ENCODE measurements at regions not wholly inside any gene's neighbourhood (a gene's known extent, or its start where the extent isn't known, plus 50 kb on each side); places are given as distances from the start of the nearest gene placed in this dataset.

GRCh38 chr13:72489751-72490150 lies 237.7 kb downstream of the MZT1 start:
- H3K4me2 ChIP-seq (ENCODE audit: low read depth, low read length, poor library complexity, severe bottlenecking) = no peak overlapping the region
- H3K79me2 ChIP-seq (ENCODE audit: insufficient read depth, low read length) = no peaks in the 10 kb centered on the region
- H3K9me2 ChIP-seq (replicated peaks; ENCODE audit: insufficient read depth, low read length) = no peaks in the 10 kb centered on the region
- no peak overlapping the region for H3K9ac ChIP-seq (ENCODE audit: low read length)
- H3K36me3 ChIP-seq (ENCODE audit: low read length) = no peaks in the 10 kb centered on the region
- no peaks in the 10 kb centered on the region for H3K27me3 ChIP-seq (ENCODE audit: low read length)
- no peak for TF ChIP-seq EZH2phosphoT487 (conservative IDR thresholded peaks at IDR 0.05; ENCODE audit: low read length)
- no peak for TF ChIP-seq CTCF (IDR thresholded peaks at IDR 0.05; ENCODE audit: insufficient read depth, low read length, poor library complexity, severe bottlenecking)
- H4K20me1 ChIP-seq (ENCODE audit: low read depth, low read length) = no peaks in the 10 kb centered on the region
- no peak overlapping the region for H3K4me3 ChIP-seq (ENCODE audit: insufficient read depth, low read length, poor library complexity, severe bottlenecking)
- H3F3A ChIP-seq (ENCODE audit: insufficient read depth) = no peaks in the 10 kb centered on the region
- H3K9me3 ChIP-seq (ENCODE audit: insufficient read depth, low read length) = no peaks in the 10 kb centered on the region
- H3K27ac ChIP-seq (ENCODE audit: low read depth, low read length) = no peak overlapping the region
- H2AFZ ChIP-seq (ENCODE audit: low read depth, low read length, severe bottlenecking) = no peak overlapping the region

GRCh38 chr13:72473321-72473720 lies 254.1 kb downstream of the MZT1 start:
- Histone ChIP-seq H3K4me2 (ENCODE audit: low read depth, low read length, poor library complexity, severe bottlenecking) (no peak overlapping the region), H3K79me2 (ENCODE audit: insufficient read depth, low read length) (no peaks in the 10 kb centered on the region), H4K20me1 (ENCODE audit: low read depth, low read length) (no peaks in the 10 kb centered on the region), H3K27ac (ENCODE audit: low read depth, low read length) (no peak overlapping the region), H3K4me3 (ENCODE audit: insufficient read depth, low read length, poor library complexity, severe bottlenecking) (no peak overlapping the region), H3K9ac (ENCODE audit: low read length) (no peak overlapping the region), H3F3A (ENCODE audit: insufficient read depth) (no peaks in the 10 kb centered on the region), H2AFZ (ENCODE audit: low read depth, low read length, severe bottlenecking) (no peak overlapping the region), H3K9me3 (ENCODE audit: insufficient read depth, low read length) (no peaks in the 10 kb centered on the region), H3K36me3 (ENCODE audit: low read length) (no peaks in the 10 kb centered on the region), H3K9me2 (replicated peaks; ENCODE audit: insufficient read depth, low read length) (no peaks in the 10 kb centered on the region), H3K27me3 (ENCODE audit: low read length) (no peaks in the 10 kb centered on the region)
- TF ChIP-seq EZH2phosphoT487 (conservative IDR thresholded peaks at IDR 0.05; ENCODE audit: low read length) (no peak), CTCF (IDR thresholded peaks at IDR 0.05; ENCODE audit: insufficient read depth, low read length, poor library complexity, severe bottlenecking) (no peak)

DNA sequence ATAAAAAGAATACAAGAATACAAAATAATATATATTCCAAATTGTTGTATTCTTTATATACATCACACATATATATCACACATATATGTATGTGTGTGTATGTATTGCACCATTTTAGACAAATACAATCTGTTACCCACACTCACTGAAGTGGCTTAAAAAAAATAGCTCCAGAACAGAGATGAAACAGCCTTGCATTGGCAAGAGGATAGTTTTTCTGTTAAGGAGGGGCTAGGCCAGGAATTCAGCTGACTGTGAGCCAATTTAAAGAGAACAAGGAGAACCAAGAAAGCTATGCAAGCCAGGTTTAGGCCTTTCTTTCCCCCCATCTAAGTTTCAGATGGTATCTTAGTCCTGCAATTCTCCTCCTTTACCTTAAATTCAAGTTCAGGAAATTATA lies 257.5 kb downstream of the MZT1 start:
- no peaks in the 10 kb centered on the region for H3K79me2 ChIP-seq (ENCODE audit: insufficient read depth, low read length)
- no peak overlapping the region for H3K27ac ChIP-seq (ENCODE audit: low read depth, low read length)
- H3F3A ChIP-seq (ENCODE audit: insufficient read depth) = no peaks in the 10 kb centered on the region
- H3K36me3 ChIP-seq (ENCODE audit: low read length) = no peaks in the 10 kb centered on the region
- H2AFZ ChIP-seq (ENCODE audit: low read depth, low read length, severe bottlenecking) = no peak overlapping the region
- no peaks in the 10 kb centered on the region for H3K9me3 ChIP-seq (ENCODE audit: insufficient read depth, low read length)
- no peaks in the 10 kb centered on the region for H3K9me2 ChIP-seq (replicated peaks; ENCODE audit: insufficient read depth, low read length)
- no peaks in the 10 kb centered on the region for H4K20me1 ChIP-seq (ENCODE audit: low read depth, low read length)
- no peaks in the 10 kb centered on the region for H3K27me3 ChIP-seq (ENCODE audit: low read length)
- no peak for TF ChIP-seq CTCF (IDR thresholded peaks at IDR 0.05; ENCODE audit: insufficient read depth, low read length, poor library complexity, severe bottlenecking)
- no peak for TF ChIP-seq EZH2phosphoT487 (conservative IDR thresholded peaks at IDR 0.05; ENCODE audit: low read length)
- no peak overlapping the region for H3K4me3 ChIP-seq (ENCODE audit: insufficient read depth, low read length, poor library complexity, severe bottlenecking)
- H3K9ac ChIP-seq (ENCODE audit: low read length) = no peak overlapping the region
- H3K4me2 ChIP-seq (ENCODE audit: low read depth, low read length, poor library complexity, severe bottlenecking) = no peak overlapping the region

DNA sequence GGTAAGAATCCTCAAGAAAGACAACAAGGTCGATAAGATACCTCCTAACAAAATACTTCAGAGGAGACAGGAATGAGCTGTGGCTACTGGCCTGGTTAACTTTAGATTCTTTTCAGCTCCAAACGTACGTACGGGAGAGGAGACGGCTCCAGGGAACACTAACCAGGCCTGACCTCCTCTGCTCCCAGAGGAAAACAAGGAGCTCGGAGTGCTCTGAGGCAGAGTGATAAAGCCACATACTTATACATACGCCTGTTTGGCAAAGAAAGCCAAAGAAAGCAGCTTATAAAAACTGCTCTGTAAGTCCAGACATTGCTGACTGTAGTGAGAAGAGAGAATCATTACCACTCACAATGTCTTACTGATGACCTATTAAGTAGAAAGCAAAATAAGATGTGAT lies 263.9 kb downstream of the MZT1 start:
- Histone ChIP-seq H3K4me2 (ENCODE audit: low read depth, low read length, poor library complexity, severe bottlenecking) (no peak overlapping the region), H3K79me2 (ENCODE audit: insufficient read depth, low read length) (no peaks in the 10 kb centered on the region), H3K9ac (ENCODE audit: low read length) (no peak overlapping the region), H3K27ac (ENCODE audit: low read depth, low read length) (no peak overlapping the region), H2AFZ (ENCODE audit: low read depth, low read length, severe bottlenecking) (no peak overlapping the region), H3K9me3 (ENCODE audit: insufficient read depth, low read length) (no peaks in the 10 kb centered on the region), H3F3A (ENCODE audit: insufficient read depth) (no peaks in the 10 kb centered on the region), H4K20me1 (ENCODE audit: low read depth, low read length) (no peaks in the 10 kb centered on the region), H3K9me2 (replicated peaks; ENCODE audit: insufficient read depth, low read length) (no peaks in the 10 kb centered on the region), H3K27me3 (ENCODE audit: low read length) (no peaks in the 10 kb centered on the region), H3K4me3 (ENCODE audit: insufficient read depth, low read length, poor library complexity, severe bottlenecking) (no peak overlapping the region), H3K36me3 (ENCODE audit: low read length) (no peaks in the 10 kb centered on the region)
- TF ChIP-seq EZH2phosphoT487 (conservative IDR thresholded peaks at IDR 0.05; ENCODE audit: low read length) (no peak), CTCF (IDR thresholded peaks at IDR 0.05; ENCODE audit: insufficient read depth, low read length, poor library complexity, severe bottlenecking) (no peak)

Measured in SU-DHL-6 (cell line).